ENCODE measurements at regions not wholly inside any gene's neighbourhood (a gene's known extent, or its start where the extent isn't known, plus 50 kb on each side); places are given as distances from the start of the nearest gene placed in this dataset.

DNA sequence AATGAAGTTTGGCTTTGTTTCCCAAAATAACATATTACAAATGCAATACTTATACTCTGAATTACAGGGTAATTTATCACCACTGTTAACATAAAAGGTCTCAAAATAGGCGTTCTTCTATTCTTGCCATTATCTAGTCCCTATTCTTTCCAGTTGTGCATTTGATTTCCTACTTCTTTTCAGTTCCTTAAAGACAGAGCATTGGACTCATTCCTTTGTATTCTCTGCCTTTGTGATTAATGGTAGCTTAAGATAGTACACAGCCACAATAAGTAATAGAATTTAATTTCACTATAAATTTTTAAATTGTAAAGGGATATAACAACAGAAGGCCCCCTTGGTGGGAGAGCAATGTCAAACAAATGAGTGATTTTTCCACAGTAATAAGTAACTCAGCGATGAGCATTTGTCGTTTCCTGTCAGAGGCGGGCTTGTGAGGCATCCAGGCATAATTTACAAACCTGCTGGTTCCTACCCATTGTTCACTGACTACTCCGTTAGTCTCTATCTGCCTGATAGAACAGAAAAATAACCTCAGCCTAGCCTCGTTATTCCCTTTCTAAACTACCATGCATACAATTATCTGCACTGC lies 456.6 kb upstream of the REG3G start:
- TF ChIP-seq, protein P1, sequence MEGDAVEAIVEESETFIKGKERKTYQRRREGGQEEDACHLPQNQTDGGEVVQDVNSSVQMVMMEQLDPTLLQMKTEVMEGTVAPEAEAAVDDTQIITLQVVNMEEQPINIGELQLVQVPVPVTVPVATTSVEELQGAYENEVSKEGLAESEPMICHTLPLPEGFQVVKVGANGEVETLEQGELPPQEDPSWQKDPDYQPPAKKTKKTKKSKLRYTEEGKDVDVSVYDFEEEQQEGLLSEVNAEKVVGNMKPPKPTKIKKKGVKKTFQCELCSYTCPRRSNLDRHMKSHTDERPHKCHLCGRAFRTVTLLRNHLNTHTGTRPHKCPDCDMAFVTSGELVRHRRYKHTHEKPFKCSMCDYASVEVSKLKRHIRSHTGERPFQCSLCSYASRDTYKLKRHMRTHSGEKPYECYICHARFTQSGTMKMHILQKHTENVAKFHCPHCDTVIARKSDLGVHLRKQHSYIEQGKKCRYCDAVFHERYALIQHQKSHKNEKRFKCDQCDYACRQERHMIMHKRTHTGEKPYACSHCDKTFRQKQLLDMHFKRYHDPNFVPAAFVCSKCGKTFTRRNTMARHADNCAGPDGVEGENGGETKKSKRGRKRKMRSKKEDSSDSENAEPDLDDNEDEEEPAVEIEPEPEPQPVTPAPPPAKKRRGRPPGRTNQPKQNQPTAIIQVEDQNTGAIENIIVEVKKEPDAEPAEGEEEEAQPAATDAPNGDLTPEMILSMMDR (IDR thresholded peaks at IDR 0.05; ENCODE audit: insufficient read depth, low read length, missing control alignments), result no peak
- no peak for DNase-seq (ENCODE audit: low read depth, low spot score)
- no peak overlapping the region for H3K4me3 ChIP-seq (ENCODE audit: low read depth, low read length)
- ChIA-PET POLR2A (no interaction called here), CTCF (no interaction called here)

DNA sequence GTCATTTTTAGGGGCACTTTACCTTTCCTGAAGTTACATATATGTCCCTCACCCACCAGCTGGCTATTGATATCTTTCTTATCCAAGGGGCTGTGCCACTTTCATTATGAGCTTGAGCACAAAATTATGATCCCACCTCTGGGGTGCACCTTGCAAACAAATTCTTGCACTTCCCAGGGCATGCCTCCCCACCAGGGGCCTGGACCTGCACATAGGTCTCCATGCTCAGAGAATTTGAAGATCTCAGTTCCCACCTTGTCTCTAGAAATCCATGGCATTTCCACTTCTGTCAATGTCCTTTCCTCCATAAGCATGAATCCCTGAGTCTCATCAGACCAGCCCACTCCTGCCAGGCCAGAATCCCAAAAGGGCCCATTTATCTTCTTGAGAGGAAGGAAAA lies 449.1 kb upstream of the REG3G start:
- TF ChIP-seq, protein P1 (IDR thresholded peaks at IDR 0.05; ENCODE audit: insufficient read depth, low read length, missing control alignments), result no peak
- POLR2A ChIA-PET, result no interaction called here
- H3K4me3 ChIP-seq (ENCODE audit: low read depth, low read length), result no peak overlapping the region
- CTCF ChIA-PET, result no interaction called here
- DNase-seq (ENCODE audit: low read depth, low spot score), result no peak

- ChIA-PET CTCF (no interaction called here), POLR2A (no interaction called here)
- TF ChIP-seq, protein P1 (IDR thresholded peaks at IDR 0.05; ENCODE audit: insufficient read depth, low read length, missing control alignments), result no peak
- DNase-seq (ENCODE audit: low read depth, low spot score), result no peak
- no peak overlapping the region for H3K4me3 ChIP-seq (ENCODE audit: low read depth, low read length)
These were observed 439.6 kb upstream of the REG3G start for GRCh38 chr2:78585871-78586270.

DNA sequence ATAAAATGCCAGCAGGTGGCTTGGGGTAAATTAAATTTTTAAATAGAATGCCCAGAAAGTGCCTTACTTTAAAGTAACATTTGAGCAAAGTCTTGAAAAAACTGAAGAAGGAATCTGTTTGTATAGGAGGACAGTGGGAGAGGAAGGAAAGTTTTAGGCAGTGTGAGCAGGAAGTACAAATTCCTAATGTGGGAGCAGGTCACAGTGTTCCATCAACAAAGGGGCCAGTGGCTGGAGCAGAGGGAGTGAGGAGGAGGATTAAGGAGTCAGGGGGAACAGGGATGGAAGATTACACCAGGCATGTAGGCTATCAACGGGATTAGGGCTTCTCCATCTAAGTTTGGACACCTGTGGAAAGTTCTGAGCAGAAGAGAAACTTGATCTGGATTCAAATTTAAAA lies 439.2 kb upstream of the REG3G start:
- ChIA-PET POLR2A (no interaction called here), CTCF (no interaction called here)
- TF ChIP-seq, protein P1 (IDR thresholded peaks at IDR 0.05; ENCODE audit: insufficient read depth, low read length, missing control alignments), result no peak
- no peak for DNase-seq (ENCODE audit: low read depth, low spot score)
- no peak overlapping the region for H3K4me3 ChIP-seq (ENCODE audit: low read depth, low read length)

GRCh38 chr2:78589871-78590270 lies 435.6 kb upstream of the REG3G start:
- ChIA-PET CTCF (no interaction called here), POLR2A (no interaction called here)
- TF ChIP-seq, protein P1 (IDR thresholded peaks at IDR 0.05; ENCODE audit: insufficient read depth, low read length, missing control alignments), result no peak
- no peak overlapping the region for H3K4me3 ChIP-seq (ENCODE audit: low read depth, low read length)
- DNase-seq (ENCODE audit: low read depth, low spot score), result no peak

GRCh38 chr2:78592491-78592890 lies 433.0 kb upstream of the REG3G start:
- ChIA-PET POLR2A (no interaction called here), CTCF (no interaction called here)
- TF ChIP-seq, protein P1 (IDR thresholded peaks at IDR 0.05; ENCODE audit: insufficient read depth, low read length, missing control alignments), result no peak
- H3K4me3 ChIP-seq (ENCODE audit: low read depth, low read length), result no peak overlapping the region
- DNase-seq (ENCODE audit: low read depth, low spot score), result no peak
